K562 (cell line): ENCODE measurements at regions not wholly inside any gene's neighbourhood (a gene's known extent, or its start where the extent isn't known, plus 50 kb on each side); places are given as distances from the start of the nearest gene placed in this dataset.

Experiments
- ATAC-seq: fragments of 200-7000 bp; cut with Tn5 transposase; 3 replicates; pipeline ENCODE4 v1.9.1; 2020; ENCODE audit warnings: moderate library complexity
- BruUV-seq: library from RNA; stranded (reverse); fragments of 400-500 nt; replicated peaks from 2 replicates; lab custom pipeline; 2021; lab: Mats Ljungman, UMichigan
- CTCF ChIA-PET: fragments of 300-600 bp; formaldehyde crosslinking; extraction: SDS; loops from one replicate; lab custom pipeline; 2021; ENCODE audit warnings: low intra/inter-chr PET ratio; lab: Yijun Ruan, JAX
- POLR2A ChIA-PET: fragments of 300-600, 350-650 bp; sonication (Branson Sonifier 250); formaldehyde crosslinking; extraction: SDS; loops from one replicate; lab custom pipeline; 2021; ENCODE audit warnings: antibody characterized with exemption, inconsistent platforms; lab: Yijun Ruan, JAX
- DNase-seq, 4 experiments: peaks; one replicate each; pipeline versions ENCODE4 v3.0.0 to v3.0.0-alpha.2; 2011 to 2018; ENCODE audit warnings: low spot score in 3 of 4, mixed read lengths in 3 of 4; ENCODE audit errors: extremely low read depth in 1 of 4
- FAIRE-seq: peaks from 2 replicates; lab custom pipeline; 2011; peaks lifted over from hg19 to GRCh38; lab: Jason Lieb, UNC
- H2AFZ ChIP-seq: 2 replicates; pipeline ENCODE4 v1.6.0; 2011; ENCODE audit warnings: low read depth, low read length, control low read depth, inconsistent platforms
- H3K27ac ChIP-seq: fragments of 200-600 bp; 3 replicates; pipeline ENCODE4 v1.8.0; 2011; ENCODE audit warnings: low read depth, mild to moderate bottlenecking, control low read depth, inconsistent platforms, low read length, moderate library complexity, mixed read lengths; ENCODE audit errors: extremely low read depth
- H3K27me3 ChIP-seq, 2 experiments: fragments of 300-600 bp in 1 of 2; 2 replicates in 1 of 2; 3 replicates in 1 of 2; pipeline versions ENCODE4 v1.6.0 to v1.8.0; 2011; ENCODE audit warnings: inconsistent platforms in 2 of 2, low read length in 2 of 2, mild to moderate bottlenecking in 1 of 2, mixed read lengths in 1 of 2, moderate library complexity in 1 of 2; ENCODE audit not compliant: control insufficient read depth in 2 of 2, insufficient read depth in 2 of 2
- H3K36me3 ChIP-seq: fragments of 300-600 bp; 3 replicates; pipeline ENCODE4 v1.8.0; 2011; ENCODE audit warnings: mild to moderate bottlenecking, low read length, inconsistent platforms; ENCODE audit not compliant: control insufficient read depth, insufficient read depth
- H3K4me1 ChIP-seq, 2 experiments: fragments of 200-600 bp in 1 of 2; replicated peaks in 1 of 2; 2 replicates in 1 of 2; 3 replicates in 1 of 2; pipeline versions ENCODE4 v1.5.1 to v1.8.0; 2011; ENCODE audit warnings: inconsistent platforms in 2 of 2, low read length in 2 of 2, mild to moderate bottlenecking in 1 of 2, mixed read lengths in 1 of 2, moderate library complexity in 1 of 2; ENCODE audit not compliant: control insufficient read depth in 2 of 2, insufficient read depth in 2 of 2
- H3K4me2 ChIP-seq: 2 replicates; pipeline ENCODE4 v1.6.1; 2011; ENCODE audit warnings: low read length, control low read depth, inconsistent platforms, mixed read lengths; ENCODE audit not compliant: insufficient read depth
- H3K4me3 ChIP-seq: fragments of 200-600 bp; sonication (generic), shearing (Covaris generic); 2 replicates; pipeline ENCODE4 v1.5.1; 2016; ENCODE audit warnings: control low read depth, inconsistent platforms
- H3K79me2 ChIP-seq: fragments of 200-600 bp; 3 replicates; pipeline ENCODE4 v1.8.0; 2011; ENCODE audit warnings: low read length, inconsistent platforms; ENCODE audit not compliant: control insufficient read depth, insufficient read depth
- H3K9ac ChIP-seq, 2 experiments: 2 replicates each; pipeline versions ENCODE4 v1.6.0 to v1.6.1; 2011; ENCODE audit warnings: low read depth in 2 of 2, low read length in 2 of 2, control low read depth in 1 of 2, inconsistent platforms in 1 of 2, mild to moderate bottlenecking in 1 of 2, mixed read lengths in 1 of 2; ENCODE audit not compliant: insufficient read depth in 1 of 2
- H3K9me1 ChIP-seq: one replicate; pipeline ENCODE4 v1.6.0; 2011; ENCODE audit warnings: inconsistent platforms, mild to moderate bottlenecking, low read length, moderate library complexity; ENCODE audit not compliant: control insufficient read depth, insufficient read depth
- H3K9me3 ChIP-seq: replicated peaks from 2 replicates; pipeline ENCODE4 v1.5.1; 2011; ENCODE audit warnings: low read depth, low read length, inconsistent platforms; ENCODE audit not compliant: control insufficient read depth, insufficient read depth
- H4K20me1 ChIP-seq: replicated peaks from 2 replicates; pipeline ENCODE4 v1.6.1; 2011; ENCODE audit warnings: low read length, inconsistent platforms, mixed read lengths; ENCODE audit not compliant: control insufficient read depth, insufficient read depth
- ARNT ChIP-seq, 2 experiments: fragments of 450-650 bp; IDR thresholded peaks; 2 replicates each; pipeline ENCODE4 v1.6.1; 2016; ENCODE audit warnings: mild to moderate bottlenecking in 1 of 2
- ATF2 ChIP-seq: sonication (generic); formaldehyde crosslinking; IDR thresholded peaks from 2 replicates; pipeline ENCODE4 v1.8.1; 2022; ENCODE audit warnings: missing genetic modification reagents
- CREB3 ChIP-seq: fragments of 450-650 bp; conservative IDR thresholded peaks from 2 replicates; pipeline ENCODE4 v1.6.1; 2016; ENCODE audit warnings: missing genetic modification characterization, low read depth, mild to moderate bottlenecking, missing compliant biosample characterization, moderate library complexity
- ELK3 ChIP-seq: fragments of 450-650 bp; formaldehyde crosslinking; IDR thresholded peaks from 2 replicates; pipeline ENCODE4 v1.4.0; 2020; ENCODE audit warnings: mild to moderate bottlenecking
- ESRRA ChIP-seq: fragments of 450-650 bp; IDR thresholded peaks from 2 replicates; pipeline ENCODE4 v1.6.1; 2014; ENCODE audit warnings: low read depth, mild to moderate bottlenecking, moderate library complexity, borderline replicate concordance
- ETV1 ChIP-seq: fragments of 450-650 bp; conservative IDR thresholded peaks from 2 replicates; pipeline ENCODE4 v1.6.1; 2016; ENCODE audit warnings: missing genetic modification characterization, control low read depth, low read depth, missing compliant biosample characterization
- PTBP1 ChIP-seq: fragments of 200-400 bp; formaldehyde crosslinking; IDR thresholded peaks from 2 replicates; pipeline ENCODE4 v1.6.1; 2017; ENCODE audit warnings: low read depth, low read length
- RCOR1 ChIP-seq, 2 experiments: IDR thresholded peaks; 2 replicates each; pipeline ENCODE4 v1.6.1; 2012; ENCODE audit warnings: low read depth in 2 of 2, low read length in 2 of 2, borderline replicate concordance in 1 of 2, improper control_type of control experiment in 1 of 2
- SRF ChIP-seq, 2 experiments: fragments of 250-450, 450-650 bp in 1 of 2; sonication (Bioruptor Pico) in 1 of 2; sonication (generic) in 1 of 2; formaldehyde crosslinking; IDR thresholded peaks; 2 replicates each; pipeline versions ENCODE4 v1.5.0 to v1.5.1; 2020 to 2022; ENCODE audit warnings: mild to moderate bottlenecking in 1 of 2, missing genetic modification reagents in 1 of 2
- ZMIZ1 ChIP-seq, 2 experiments: fragments of 150-350 bp in 1 of 2; IDR thresholded peaks; 2 replicates each; pipeline ENCODE4 v1.6.1; 2012 to 2016; ENCODE audit warnings: low read depth in 2 of 2, low read length in 2 of 2, mild to moderate bottlenecking in 1 of 2, moderate library complexity in 1 of 2
- ZNF121 ChIP-seq: sonication (generic); formaldehyde crosslinking; conservative IDR thresholded peaks from 2 replicates; pipeline ENCODE4 v1.8.0; 2022; ENCODE audit warnings: missing genetic modification reagents
- ZNF280B ChIP-seq: fragments of 250-450 bp; sonication (Bioruptor Pico); IDR thresholded peaks from 2 replicates; pipeline ENCODE4 v1.5.1; 2021; ENCODE audit warnings: mild to moderate bottlenecking
- WGBS: fragments of 100-300 bp; shearing (Covaris generic); methylation state at CpG from one replicate; pipeline ENCODE4 v1.1.6; 2016; ENCODE audit warnings: low coverage, mixed read lengths; ENCODE audit not compliant: insufficient coverage; ENCODE audit errors: missing lambda C conversion rate; 5-methylcytosine and 5-hydroxymethylcytosine counted together
- in situ Hi-C: fragments of 300-500 bp; cut with MboI; formaldehyde crosslinking; loops from 4 replicates; pipeline ENCODE4 v1.15.0; 2018; ENCODE audit warnings: inconsistent platforms, mixed read lengths
- intact Hi-C: fragments of 100-400 bp; cut with micrococcal nuclease; formaldehyde crosslinking; loops from 2 replicates; pipeline ENCODE4 v1.14.2; 2022

GRCh38 chr21:40936771-40937261 is 89.9 kb upstream of the DSCAM start (continued):
- TF ChIP-seq CREB3 (tag) (no peak), SRF (CRISPR knock-in tag; IDR thresholded peaks at IDR 0.05) (no peak), PTBP1 (no peak), ATF2 (CRISPR knock-in tag) (no peak), ELK3 (CRISPR knock-in tag) (no peak)

- 0% methylated on average over 2 of the region's 2 CpGs for WGBS
- Histone ChIP-seq H3K9me1 (no peaks in the 10 kb centered on the region), H2AFZ (no peak overlapping the region), H3K79me2 (no peaks in the 10 kb centered on the region), H3K9me3 (no peaks in the 10 kb centered on the region; the same call in 1 of the 2 replicates), H3K4me1 (no peaks in the 10 kb centered on the region), H3K27me3 (no peaks in the 10 kb centered on the region), H3K9ac (no peak overlapping the region), H3K4me3 (no peak overlapping the region), H3K36me3 (no peaks in the 10 kb centered on the region), H3K4me2 (no peak overlapping the region), H4K20me1 (no peaks in the 10 kb centered on the region), H3K27ac (no peak overlapping the region)
- BruUV-seq, result no TSS peak
- ChIA-PET POLR2A (no interaction called here), CTCF (no interaction called here)
- ATAC-seq (no peak), FAIRE-seq (no peak), DNase-seq (no peak)
- intact Hi-C loops, result no loop called here
- in situ Hi-C loops, result no loop called here
- no peak for TF ChIP-seq ZNF280B (CRISPR knock-in tag)
- no peak for TF ChIP-seq ZNF121
- TF ChIP-seq ESRRA, result no peak
- no peak for TF ChIP-seq ETV1 (tag)
- TF ChIP-seq ARNT (IDR thresholded peaks at IDR 0.05), result no peak
- TF ChIP-seq ZMIZ1 (IDR thresholded peaks at IDR 0.05; ENCODE audit: low read depth in 2 of 2, low read length in 2 of 2), result no peak
- TF ChIP-seq RCOR1 (IDR thresholded peaks at IDR 0.05; ENCODE audit: borderline replicate concordance in 1 of 2, low read depth in 2 of 2, low read length in 2 of 2), result no peak
These were observed 91.1 kb upstream of the DSCAM start for GRCh38 chr21:40938078-40938477.
